SK-N-MC (cell line): ENCODE measurements at regions not wholly inside any gene's neighbourhood (a gene's known extent, or its start where the extent isn't known, plus 50 kb on each side); places are given as distances from the start of the nearest gene placed in this dataset.

Experiments
- DNase-seq: peaks from one replicate; pipeline ENCODE4 v3.0.0-alpha.2; 2011; ENCODE audit warnings: low read depth, low spot score
- H3K27ac ChIP-seq: fragments of 200-600 bp; sonication (generic); 2 replicates; pipeline ENCODE4 v1.5.1; 2016; ENCODE audit warnings: mixed run types
- H3K36me3 ChIP-seq: fragments of 200-600 bp; sonication (generic); 2 replicates; pipeline ENCODE4 v1.6.1; 2017; ENCODE audit warnings: antibody characterized with exemption, low read length, mixed read lengths; ENCODE audit not compliant: insufficient read depth
- H3K4me3 ChIP-seq: fragments of 200-600 bp; sonication (generic); 2 replicates; pipeline ENCODE4 v1.5.1; 2016
- H3K9ac ChIP-seq: fragments of 200-600 bp; sonication (generic); 2 replicates; pipeline ENCODE4 v1.8.0; 2017; ENCODE audit warnings: mixed run types, mixed read lengths; ENCODE audit not compliant: insufficient read length
- H3K9me3 ChIP-seq: fragments of 200-600 bp; sonication (generic); 2 replicates; pipeline ENCODE4 v1.6.1; 2017; ENCODE audit warnings: low read depth, mild to moderate bottlenecking, antibody characterized with exemption, low read length, moderate library complexity, mixed read lengths
- EZH2 ChIP-seq: fragments of 200-600 bp; sonication (generic); IDR thresholded peaks from one replicate; pipeline ENCODE4 v1.6.1; 2017; ENCODE audit warnings: antibody characterized with exemption
- FOXP2 ChIP-seq: optimal IDR thresholded peaks from 2 replicates; pipeline ENCODE3; 2011; ENCODE audit warnings: mild to moderate bottlenecking, moderate library complexity; ENCODE audit not compliant: insufficient read depth; ENCODE audit errors: extremely low read length, control extremely low read depth
- POLR2AphosphoS5 ChIP-seq: IDR thresholded peaks from 2 replicates; pipeline ENCODE4 v1.6.1; 2012; ENCODE audit warnings: mild to moderate bottlenecking, low read depth, low read length, borderline replicate concordance

DNA sequence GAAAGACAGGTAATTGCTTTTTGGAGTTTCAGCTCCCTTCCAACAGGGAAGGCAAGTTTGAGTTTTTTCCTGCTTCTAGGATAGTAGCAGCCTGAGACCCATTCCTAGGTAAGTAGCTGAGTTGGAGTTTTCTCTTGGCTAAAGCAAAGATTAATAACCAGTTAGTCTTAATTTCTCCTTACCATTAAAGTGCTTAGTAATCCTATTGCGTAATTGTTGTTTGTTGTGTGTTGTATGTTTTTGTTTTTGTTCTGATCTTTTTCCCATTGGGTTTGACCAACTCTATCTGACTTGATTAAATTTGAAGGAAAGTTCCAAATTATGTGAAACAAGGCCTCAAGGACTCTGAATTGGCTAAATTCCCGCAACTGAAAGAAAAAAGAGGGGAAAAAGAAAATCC is 83.5 kb downstream of the TBX22 start:
- no peak for TF ChIP-seq POLR2AphosphoS5
- Histone ChIP-seq H3K36me3 (no peaks in the 10 kb centered on the region), H3K27ac (no peak overlapping the region), H3K4me3 (no peak overlapping the region), H3K9me3 (no peaks in the 10 kb centered on the region), H3K9ac (no peak overlapping the region)
- no peak for DNase-seq

DNA sequence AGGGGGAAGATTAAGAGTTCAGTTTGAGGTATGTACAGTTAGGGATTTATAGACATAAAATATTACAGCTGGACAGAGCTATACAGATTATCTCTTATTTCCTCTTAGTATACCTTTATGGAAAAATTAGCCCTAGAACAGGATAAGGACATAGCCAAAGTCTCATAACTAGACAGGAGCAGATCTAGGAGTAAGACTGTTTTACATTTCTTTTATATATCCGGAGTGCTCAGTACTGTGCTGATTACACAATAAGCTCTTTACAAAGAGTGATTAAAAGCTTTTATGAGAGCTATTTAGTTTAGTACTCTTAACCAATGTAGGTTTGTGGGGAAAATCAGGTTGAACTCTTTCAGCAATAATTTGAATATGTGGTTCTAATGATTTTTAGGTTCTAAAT is 105.8 kb downstream of the TBX22 start:
- Histone ChIP-seq H3K4me3 (no peak overlapping the region), H3K9ac (no peak overlapping the region), H3K36me3 (no peaks in the 10 kb centered on the region), H3K9me3 (no peaks in the 10 kb centered on the region), H3K27ac (no peak overlapping the region)
- DNase-seq, result peak; percentile 5
- TF ChIP-seq FOXP2 (no peak), EZH2 (no peak), POLR2AphosphoS5 (no peak)

DNA sequence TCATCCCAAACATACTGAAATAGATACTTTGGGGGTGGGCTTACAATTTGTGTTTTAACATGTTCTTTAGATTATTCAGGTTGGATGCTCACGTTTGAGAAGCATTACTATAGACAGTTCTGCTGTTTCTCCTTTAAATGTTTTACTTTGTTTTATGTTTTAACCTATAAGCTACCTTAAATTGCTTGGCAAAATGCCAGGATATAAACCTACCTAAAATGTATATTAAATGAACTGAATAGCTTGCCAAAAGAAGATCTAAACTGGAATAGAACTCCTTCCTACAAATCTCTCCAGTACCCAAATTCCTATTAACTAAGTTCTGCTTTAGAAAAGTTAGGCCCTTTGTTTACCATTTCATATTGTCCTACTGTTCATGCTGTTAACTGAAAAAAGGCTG is 124.4 kb downstream of the TBX22 start:
- no peak overlapping the region for H3K4me3 ChIP-seq
- TF ChIP-seq EZH2, result no peak
- TF ChIP-seq FOXP2, result no peak
- TF ChIP-seq POLR2AphosphoS5, result no peak

DNA sequence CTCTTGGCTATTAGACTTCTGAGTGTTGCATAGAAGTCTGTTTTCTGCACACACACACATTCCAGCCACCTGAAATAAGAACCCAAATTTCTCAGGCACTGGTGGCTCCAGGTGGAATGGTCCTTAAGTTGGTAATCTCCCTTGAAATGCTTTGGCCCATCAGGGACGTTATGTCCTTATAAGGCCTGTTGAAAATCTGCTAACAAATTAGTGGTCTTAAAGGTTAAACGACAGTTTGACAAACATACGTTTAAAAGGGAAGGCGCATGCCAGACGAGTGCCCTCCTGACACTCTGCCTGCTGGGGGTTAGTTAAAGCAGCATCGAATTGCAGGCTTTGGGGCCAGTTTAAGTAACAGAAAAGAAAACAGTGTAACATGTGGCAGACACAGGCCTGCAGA is 125.0 kb downstream of the TBX22 start:
- no peak for DNase-seq
- Histone ChIP-seq H3K36me3 (no peaks in the 10 kb centered on the region), H3K4me3 (no peak overlapping the region), H3K9ac (no peak overlapping the region), H3K27ac (no peak overlapping the region), H3K9me3 (no peaks in the 10 kb centered on the region)
- TF ChIP-seq EZH2 (no peak), POLR2AphosphoS5 (no peak), FOXP2 (no peak)

More for the DNA sequence above, 124.4 kb downstream of the TBX22 start:
- DNase-seq, result no peak
- no peaks in the 10 kb centered on the region for H3K9me3 ChIP-seq
- H3K27ac ChIP-seq, result no peak overlapping the region
- no peak overlapping the region for H3K9ac ChIP-seq
- H3K36me3 ChIP-seq, result no peaks in the 10 kb centered on the region

DNA sequence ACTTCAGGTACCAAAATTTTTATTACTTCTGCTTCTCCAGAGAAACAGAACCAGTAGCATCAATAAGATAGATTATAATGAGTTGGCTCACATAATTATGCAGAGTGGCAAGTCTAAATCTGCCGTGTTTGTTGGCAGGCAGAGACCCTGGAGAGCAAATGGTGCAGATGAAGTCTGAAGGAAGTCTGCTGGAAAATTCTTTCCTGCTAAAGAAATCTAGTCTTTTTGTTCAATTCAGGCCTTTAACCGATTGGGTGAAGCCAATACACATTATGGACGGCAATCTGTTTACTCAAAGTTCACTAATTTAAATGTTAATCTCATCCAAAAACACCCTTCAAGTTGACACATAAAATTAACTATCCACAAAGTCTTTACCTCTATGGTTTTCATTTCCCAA is 156.0 kb downstream of the TBX22 start:
- H3K4me3 ChIP-seq, result no peak overlapping the region
- H3K36me3 ChIP-seq, result no peaks in the 10 kb centered on the region
- DNase-seq, result no peak
- TF ChIP-seq EZH2 (no peak), FOXP2 (no peak), POLR2AphosphoS5 (no peak)
- H3K27ac ChIP-seq, result no peak overlapping the region
- no peak overlapping the region for H3K9ac ChIP-seq
- no peaks in the 10 kb centered on the region for H3K9me3 ChIP-seq

DNA sequence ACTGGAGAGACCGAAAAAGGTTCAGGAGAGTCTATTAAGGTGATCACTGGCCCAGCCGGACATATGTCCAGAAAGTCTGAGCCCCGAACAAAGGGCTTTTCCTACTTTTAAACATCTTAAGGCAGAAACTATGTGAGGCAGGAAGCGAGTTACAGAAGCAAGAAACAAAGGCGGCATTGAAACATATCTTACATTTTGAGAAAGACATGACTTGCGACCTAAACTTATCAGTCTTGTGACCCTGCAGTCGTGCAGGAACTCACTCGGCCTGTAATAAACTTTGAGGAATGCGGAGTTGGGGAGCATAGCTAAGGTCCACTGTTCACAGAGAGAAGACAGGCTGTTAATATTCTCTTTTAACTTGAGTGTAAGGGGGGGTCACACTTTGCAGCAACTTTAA is 158.7 kb downstream of the TBX22 start:
- Histone ChIP-seq H3K4me3 (no peak overlapping the region), H3K9me3 (no peaks in the 10 kb centered on the region)
- DNase-seq, result no peak

DNA sequence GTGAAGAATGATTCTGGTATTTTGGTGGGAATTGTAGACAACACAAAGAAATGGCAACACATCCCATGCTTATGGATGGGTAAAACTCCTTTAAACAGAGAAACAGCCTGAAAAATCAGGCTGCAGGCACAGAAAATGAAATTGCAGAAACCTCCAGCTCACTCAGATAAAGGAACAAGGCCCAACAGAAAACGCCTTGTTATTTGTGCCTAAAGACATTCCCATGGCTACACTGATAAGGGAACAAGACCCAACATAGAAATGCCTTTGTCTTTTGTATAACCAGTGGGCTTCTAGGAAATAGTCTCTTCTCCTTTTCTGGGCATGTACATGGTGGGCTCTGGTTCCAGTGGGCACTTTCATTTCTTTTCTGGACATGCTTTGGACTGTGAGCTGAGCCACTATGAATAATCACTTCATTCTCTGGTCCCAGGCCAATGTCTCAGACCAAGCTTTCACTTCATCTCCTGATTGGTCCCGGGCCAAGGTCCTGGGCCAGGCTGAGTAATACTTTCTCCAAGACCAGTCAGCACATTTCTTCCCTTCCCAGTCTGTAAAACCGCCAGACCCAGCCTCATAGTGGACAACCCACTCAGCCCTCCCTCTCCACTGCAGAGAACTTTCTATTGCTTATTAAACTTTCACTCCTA is 160.5 kb downstream of the TBX22 start:
- DNase-seq, result no peak
- Histone ChIP-seq H3K9me3 (no peaks in the 10 kb centered on the region), H3K4me3 (no peak overlapping the region), H3K9ac (no peak overlapping the region), H3K27ac (no peak overlapping the region), H3K36me3 (no peaks in the 10 kb centered on the region)
- TF ChIP-seq POLR2AphosphoS5 (no peak), EZH2 (no peak), FOXP2 (no peak)

More for the DNA sequence above, 158.7 kb downstream of the TBX22 start:
- Histone ChIP-seq H3K36me3 (no peaks in the 10 kb centered on the region), H3K9ac (no peak overlapping the region), H3K27ac (no peak overlapping the region)
- TF ChIP-seq FOXP2 (no peak), POLR2AphosphoS5 (no peak), EZH2 (no peak)

DNA sequence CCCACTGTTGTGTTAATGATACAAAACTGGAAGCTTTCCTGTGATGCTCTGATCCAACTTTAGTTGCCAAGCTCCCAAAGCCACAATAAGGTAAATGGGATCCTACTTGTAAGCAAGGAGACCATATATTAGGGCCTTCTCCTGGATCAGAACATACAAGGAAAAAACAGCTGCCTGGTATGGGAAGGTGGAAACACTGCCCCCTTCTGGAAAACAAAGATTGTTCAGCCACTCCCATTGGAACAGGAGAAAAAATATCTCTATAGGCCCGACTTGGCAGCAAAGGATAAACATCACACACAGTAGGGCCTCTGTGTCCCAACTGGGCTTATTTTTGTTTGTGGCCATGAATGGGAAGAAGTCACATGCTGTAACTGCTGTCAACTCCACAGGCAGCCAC is 166.5 kb downstream of the TBX22 start:
- TF ChIP-seq POLR2AphosphoS5, result no peak
- TF ChIP-seq FOXP2, result no peak
- no peak for TF ChIP-seq EZH2
- H3K27ac ChIP-seq, result no peak overlapping the region
- DNase-seq, result no peak
- H3K36me3 ChIP-seq, result no peaks in the 10 kb centered on the region
- no peak overlapping the region for H3K4me3 ChIP-seq
- no peaks in the 10 kb centered on the region for H3K9me3 ChIP-seq
- H3K9ac ChIP-seq, result no peak overlapping the region

DNA sequence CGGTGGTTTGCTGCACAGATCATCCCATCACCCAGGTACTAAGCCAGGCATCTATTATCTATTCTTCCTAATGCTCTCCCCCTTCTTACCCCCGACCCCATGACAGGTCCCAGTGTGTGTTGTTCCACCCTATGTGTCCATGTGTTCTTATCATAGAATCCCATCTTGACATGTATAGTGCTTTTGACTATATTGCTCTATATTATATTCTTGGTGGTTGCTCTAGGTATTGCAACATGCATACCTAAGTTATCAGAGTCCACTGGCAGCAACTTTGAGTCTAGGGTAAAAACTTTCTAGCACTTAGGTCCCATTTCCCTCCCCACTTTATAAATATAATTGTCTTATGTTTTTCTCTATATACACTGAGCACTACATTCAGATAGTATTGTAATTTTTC is 170.3 kb downstream of the TBX22 start:
- no peaks in the 10 kb centered on the region for H3K36me3 ChIP-seq
- no peak for DNase-seq
- H3K9me3 ChIP-seq, result no peaks in the 10 kb centered on the region
- TF ChIP-seq EZH2 (no peak), FOXP2 (no peak), POLR2AphosphoS5 (no peak)
- no peak overlapping the region for H3K4me3 ChIP-seq
- no peak overlapping the region for H3K9ac ChIP-seq
- H3K27ac ChIP-seq, result no peak overlapping the region

DNA sequence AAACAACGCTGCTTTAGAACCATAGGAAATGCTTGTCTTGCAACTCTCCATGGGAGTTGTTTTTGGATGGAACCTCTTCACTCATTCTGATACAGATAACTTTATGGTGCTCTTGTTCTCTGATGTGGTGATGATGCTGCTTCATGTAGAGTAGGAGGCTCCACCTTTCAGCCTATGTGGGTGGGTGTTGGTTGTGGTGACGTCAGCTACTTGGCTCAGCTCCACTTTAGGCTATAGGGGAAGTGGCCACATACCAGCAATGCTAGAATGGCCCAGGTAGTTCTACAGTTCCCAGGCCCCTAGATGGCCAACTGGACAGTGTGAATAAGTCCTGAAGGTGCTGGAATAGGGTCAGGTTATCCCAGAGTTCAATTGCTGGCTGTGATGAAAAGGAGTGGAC is 192.1 kb downstream of the TBX22 start:
- DNase-seq, result no peak
- Histone ChIP-seq H3K9ac (no peak overlapping the region), H3K9me3 (no peaks in the 10 kb centered on the region), H3K36me3 (no peaks in the 10 kb centered on the region), H3K27ac (no peak overlapping the region), H3K4me3 (no peak overlapping the region)
- TF ChIP-seq EZH2 (no peak), POLR2AphosphoS5 (no peak), FOXP2 (no peak)
